T-helper 1 cell (primary cell): ENCODE measurements at regions not wholly inside any gene's neighbourhood (a gene's known extent, or its start where the extent isn't known, plus 50 kb on each side); places are given as distances from the start of the nearest gene placed in this dataset.

Experiments used
- DNase-seq, 5 donors: peaks; one replicate each; pipeline ENCODE4 v3.0.0-alpha.2; 2012 to 2020

DNA sequence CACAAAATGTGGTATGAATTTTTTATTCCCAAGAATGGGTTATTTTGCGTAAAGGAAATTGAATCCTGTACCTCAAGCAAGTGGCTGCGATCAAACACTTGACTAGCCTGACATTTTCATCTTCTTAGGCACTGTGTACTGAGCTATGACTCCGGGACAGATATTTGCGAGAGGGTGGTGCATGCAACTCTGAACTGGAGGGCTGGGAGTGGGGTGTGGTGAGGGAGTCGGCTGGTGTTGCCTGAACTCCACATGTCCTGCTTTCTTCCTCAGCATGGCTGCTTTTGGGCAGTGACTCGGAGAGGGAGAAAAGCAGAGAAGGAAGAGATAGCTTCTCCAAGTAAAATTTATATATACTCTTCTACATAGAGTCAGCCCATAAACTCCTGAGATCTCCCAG, 68.5 kb upstream of the GATB start:
- no peak for DNase-seq

DNA sequence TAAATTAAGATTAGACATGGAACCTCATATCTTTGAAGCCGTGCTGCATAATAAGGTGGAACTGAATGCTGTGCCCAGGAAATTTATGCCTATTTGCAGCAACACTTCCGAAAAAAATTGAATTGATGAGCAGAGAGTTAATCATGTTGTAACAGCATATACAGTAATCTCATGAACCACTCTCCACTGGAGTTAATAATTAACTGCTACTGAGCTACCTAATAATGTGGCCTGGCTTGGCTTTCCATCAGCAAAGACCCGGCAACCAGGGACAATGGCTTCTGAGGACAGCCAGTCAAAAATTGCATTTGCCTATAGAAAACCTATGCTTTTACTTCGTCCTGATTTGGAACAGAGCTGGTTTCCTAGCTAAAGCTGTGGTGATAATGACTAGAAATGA, 63.8 kb upstream of the GATB start:
- no peak for DNase-seq

DNA sequence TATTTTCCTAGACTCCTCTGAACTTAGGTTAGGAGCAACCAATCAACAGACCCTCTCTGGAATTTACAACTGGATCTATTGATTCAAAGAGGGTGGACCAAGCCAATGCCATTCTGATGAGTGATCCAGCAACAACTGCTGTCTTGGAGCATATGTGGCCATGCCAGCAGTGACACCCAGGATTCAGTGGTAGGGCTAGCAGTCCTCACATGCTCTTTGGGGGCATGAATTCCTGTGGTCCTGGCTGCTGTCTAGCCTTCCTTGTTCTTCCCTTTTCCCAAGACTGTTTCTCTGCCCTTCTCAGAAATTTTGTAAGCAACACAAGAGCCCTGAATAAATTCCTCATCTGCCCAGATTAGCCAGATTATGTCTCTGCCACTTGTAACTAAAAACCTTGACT, 61.5 kb upstream of the GATB start:
- DNase-seq = no peak

GRCh38 chr4:151820004-151820403, 59.2 kb upstream of the GATB start:
- DNase-seq = no peak

- no peak for DNase-seq
Measured at GRCh38 chr4:151811403-151811802, 50.6 kb upstream of the GATB start.
